Panc1 (cell line): ENCODE measurements at regions not wholly inside any gene's neighbourhood (a gene's known extent, or its start where the extent isn't known, plus 50 kb on each side); places are given as distances from the start of the nearest gene placed in this dataset.
"Not testable (repeated sequence)": the region's sequence is repeated elsewhere in the genome, so short reads cannot be mapped to it uniquely, and the experiment has no call there.

Experiments used
- ATAC-seq: fragments of 200-7000 bp; cut with Tn5 transposase; 2 replicates; pipeline ENCODE4 v1.9.1; 2020; ENCODE audit warnings: mild to moderate bottlenecking, moderate library complexity
- BruUV-seq: library from RNA; stranded (reverse); fragments of 400-500 nt; replicated peaks from 2 replicates; lab custom pipeline; 2021; lab: Mats Ljungman, UMichigan
- CTCF ChIA-PET: fragments of 300-600 bp; sonication (Branson Sonifier 250); formaldehyde crosslinking; loops from one replicate; lab custom pipeline; 2022; ENCODE audit warnings: antibody characterized with exemption; lab: Charles Lee
- POLR2A ChIA-PET: fragments of 300-600 bp; sonication (Branson Sonifier 250); formaldehyde crosslinking; loops from one replicate; lab custom pipeline; 2022; ENCODE audit warnings: antibody characterized with exemption; lab: Charles Lee
- DNase-seq: peaks from one replicate; pipeline ENCODE4 v3.0.0-alpha.2; 2010; ENCODE audit warnings: low read depth, low spot score
- H3K27ac ChIP-seq: 2 replicates; pipeline ENCODE4 v1.5.1; 2011; ENCODE audit warnings: mild to moderate bottlenecking, low read length, inconsistent platforms
- H3K27me3 ChIP-seq: fragments of 200-500 bp; sonication (Bioruptor generic); 2 replicates; pipeline ENCODE4 v1.6.0; 2014; ENCODE audit warnings: low read length, inconsistent platforms; ENCODE audit not compliant: control insufficient read depth, insufficient read depth
- H3K36me3 ChIP-seq: fragments of 200-500 bp; sonication (Bioruptor generic); 2 replicates; pipeline ENCODE4 v1.5.1; 2014; ENCODE audit warnings: inconsistent platforms, mild to moderate bottlenecking, low read length, moderate library complexity; ENCODE audit not compliant: control insufficient read depth, insufficient read depth
- H3K4me1 ChIP-seq: 2 replicates; pipeline ENCODE4 v1.5.1; 2011; ENCODE audit warnings: inconsistent platforms, mild to moderate bottlenecking, low read length, moderate library complexity; ENCODE audit not compliant: control insufficient read depth, insufficient read depth
- H3K4me3 ChIP-seq, 2 experiments: 2 replicates each; pipeline ENCODE4 v1.5.1; 2011 to 2012; ENCODE audit warnings: low read depth in 2 of 2, low read length in 2 of 2, mild to moderate bottlenecking in 2 of 2, inconsistent platforms in 1 of 2, moderate library complexity in 1 of 2
- H3K9me3 ChIP-seq: fragments of 200-500 bp; sonication (Bioruptor generic); 2 replicates; pipeline ENCODE4 v1.5.1; 2014; ENCODE audit warnings: low read depth, mild to moderate bottlenecking, inconsistent platforms, low read length, moderate library complexity; ENCODE audit not compliant: control insufficient read depth, insufficient read depth
- in situ Hi-C: cut with HindIII; loops from 2 replicates; pipeline ENCODE4 v1.10.0; 2016; ENCODE audit warnings: low sequenced_read_pairs, low pct_unique_long_range_greater_than_20kb
- intact Hi-C: fragments of 100-400 bp; cut with micrococcal nuclease; formaldehyde crosslinking; loops from one replicate; pipeline ENCODE4 v1.10.0; 2022; ENCODE audit not compliant: unreplicated experiment

DNA sequence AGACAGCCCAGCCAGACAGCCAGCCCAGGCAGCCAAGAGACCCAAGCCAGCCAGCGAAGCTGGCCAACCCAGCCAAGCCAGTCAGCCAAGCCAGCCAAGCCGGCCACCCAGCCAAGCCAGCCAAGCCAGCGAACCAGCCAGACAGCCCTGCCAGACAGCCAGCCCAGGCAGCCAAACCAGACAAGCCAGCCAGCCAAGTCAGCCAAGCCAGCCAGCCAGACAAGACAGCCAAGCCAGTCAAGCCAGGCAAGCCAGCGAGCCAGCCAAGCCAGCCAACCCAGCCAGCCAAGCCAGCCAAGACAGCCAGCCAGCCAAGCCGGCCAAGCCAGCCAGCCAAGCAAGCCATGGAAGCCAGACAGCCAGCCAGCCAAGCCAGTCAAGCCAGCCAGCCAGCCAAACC lies 327.9 kb upstream of the PLGLB2 start:
- H3K27me3 ChIP-seq, H3K4me3 ChIP-seq, BruUV-seq, DNase-seq, POLR2A ChIA-PET, H3K27ac ChIP-seq, H3K4me1 ChIP-seq, H3K9me3 ChIP-seq, intact Hi-C loops, CTCF ChIA-PET, in situ Hi-C loops, ATAC-seq, H3K36me3 ChIP-seq: not testable (repeated sequence)

DNA sequence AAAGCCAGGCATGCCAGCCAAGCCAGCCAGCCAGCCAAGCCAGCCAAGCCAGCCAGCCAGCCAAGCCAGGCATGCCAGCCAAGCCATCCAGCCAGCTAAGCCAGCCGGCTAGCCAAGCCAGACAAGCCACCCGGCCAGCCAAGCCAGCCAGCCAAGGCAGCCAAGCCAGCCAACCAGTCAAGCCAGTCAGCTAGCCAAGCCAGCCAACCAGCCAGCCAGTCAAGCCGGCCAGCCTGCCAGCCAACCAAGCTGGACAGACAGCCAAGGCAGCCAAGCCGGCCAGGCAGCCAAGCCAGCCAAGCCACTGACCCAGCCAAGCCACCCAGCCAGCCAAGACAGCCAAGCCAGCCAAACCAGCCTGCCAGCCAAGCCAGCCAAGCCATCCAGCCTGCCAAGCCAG lies 326.9 kb upstream of the PLGLB2 start:
- in situ Hi-C loops, H3K9me3 ChIP-seq, ATAC-seq, H3K4me3 ChIP-seq, H3K27me3 ChIP-seq, H3K4me1 ChIP-seq, BruUV-seq, DNase-seq, POLR2A ChIA-PET, H3K36me3 ChIP-seq, intact Hi-C loops, CTCF ChIA-PET, H3K27ac ChIP-seq: not testable (repeated sequence)

DNA sequence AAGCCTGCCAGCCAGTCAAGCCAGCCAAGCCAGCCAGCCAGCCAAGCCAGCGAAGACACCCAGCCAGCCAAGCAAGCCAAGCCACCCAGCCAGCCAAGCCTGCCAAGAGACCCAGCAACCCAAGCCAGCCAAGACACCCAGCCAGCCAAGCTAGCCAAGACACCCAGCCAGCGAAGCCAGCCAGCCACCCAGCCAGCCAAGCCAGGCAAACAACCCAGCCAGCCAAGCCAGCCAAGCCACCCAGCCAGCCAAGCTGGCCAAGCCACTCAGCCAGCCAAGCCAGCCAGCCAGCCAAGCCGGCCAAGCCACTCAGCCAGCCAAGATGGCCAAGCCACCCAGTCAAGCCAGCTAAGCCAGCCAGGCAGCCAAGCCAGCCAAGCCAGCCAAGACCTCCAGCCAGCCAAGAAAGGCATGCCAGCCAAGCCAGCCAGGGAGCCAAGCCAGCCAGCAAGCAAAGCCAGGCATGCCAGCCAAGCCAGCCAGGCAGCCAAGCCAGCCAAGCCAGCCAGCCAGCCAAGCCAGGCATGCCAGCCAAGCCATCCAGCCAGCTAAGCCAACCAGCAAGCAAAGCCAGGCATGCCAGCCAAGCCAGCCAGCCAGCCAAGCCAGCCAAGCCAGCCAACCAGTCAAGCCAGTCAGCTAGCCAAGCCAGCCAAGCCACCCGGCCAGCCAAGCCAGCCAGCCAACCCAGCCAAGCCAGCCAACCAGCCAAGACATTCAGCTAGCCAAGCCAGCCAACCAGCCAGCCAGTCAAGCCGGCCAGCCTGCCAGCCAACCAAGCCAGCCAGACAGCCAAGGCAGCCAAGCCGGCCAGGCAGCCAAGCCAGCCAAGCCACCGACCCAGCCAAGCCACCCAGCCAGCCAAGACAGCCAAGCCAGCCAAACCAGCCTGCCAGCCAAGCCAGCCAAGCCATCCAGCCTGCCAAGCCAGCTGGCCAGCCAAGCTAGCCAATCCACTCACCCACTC lies 323.8 kb upstream of the PLGLB2 start:
- ATAC-seq, DNase-seq, POLR2A ChIA-PET, H3K4me3 ChIP-seq, H3K27me3 ChIP-seq, in situ Hi-C loops, BruUV-seq, CTCF ChIA-PET, H3K27ac ChIP-seq, H3K4me1 ChIP-seq, H3K9me3 ChIP-seq, intact Hi-C loops, H3K36me3 ChIP-seq: not testable (repeated sequence)

DNA sequence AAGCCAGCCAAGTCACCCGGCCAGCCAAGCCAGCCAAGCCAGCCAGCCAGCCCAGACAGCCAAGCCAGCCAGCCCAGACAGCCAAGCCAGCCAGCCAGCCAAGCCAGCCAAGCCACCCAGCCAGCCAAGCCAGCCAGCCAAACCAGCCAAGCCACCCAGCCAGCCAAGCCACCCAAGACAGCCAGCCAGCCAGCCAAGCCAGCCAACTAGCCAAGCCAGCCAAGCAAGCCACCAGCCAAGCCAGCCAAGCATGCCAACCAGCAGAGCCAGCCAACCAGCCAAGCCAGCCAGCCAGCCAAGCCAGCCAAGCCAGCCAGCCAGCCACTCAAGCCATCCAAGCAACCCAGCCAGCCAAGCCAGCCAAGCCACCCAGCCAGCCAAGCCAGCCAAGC lies 323.1 kb upstream of the PLGLB2 start:
- DNase-seq, H3K27me3 ChIP-seq, H3K27ac ChIP-seq, POLR2A ChIA-PET, ATAC-seq, intact Hi-C loops, H3K36me3 ChIP-seq, H3K4me1 ChIP-seq, H3K9me3 ChIP-seq, BruUV-seq, H3K4me3 ChIP-seq, CTCF ChIA-PET, in situ Hi-C loops: not testable (repeated sequence)

DNA sequence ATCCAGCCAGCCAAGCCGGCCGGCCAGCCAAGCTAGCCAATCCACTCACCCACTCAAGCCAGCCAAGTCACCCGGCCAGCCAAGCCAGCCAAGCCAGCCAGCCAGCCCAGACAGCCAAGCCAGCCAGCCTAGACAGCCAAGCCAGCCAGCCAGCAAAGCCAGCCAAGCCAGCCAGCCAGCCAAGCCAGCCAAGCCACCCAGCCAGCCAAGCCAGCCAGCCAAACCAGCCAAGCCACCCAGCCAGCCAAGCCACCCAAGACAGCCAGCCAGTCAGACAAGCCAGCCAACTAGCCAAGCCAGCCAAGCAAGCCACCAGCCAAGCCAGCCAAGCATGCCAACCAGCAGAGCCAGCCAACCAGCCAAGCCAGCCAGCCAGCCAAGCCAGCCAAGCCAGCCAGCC lies 322.7 kb upstream of the PLGLB2 start:
- CTCF ChIA-PET, intact Hi-C loops, H3K27me3 ChIP-seq, H3K27ac ChIP-seq, BruUV-seq, H3K4me1 ChIP-seq, H3K4me3 ChIP-seq, H3K9me3 ChIP-seq, POLR2A ChIA-PET, ATAC-seq, H3K36me3 ChIP-seq, DNase-seq, in situ Hi-C loops: not testable (repeated sequence)

DNA sequence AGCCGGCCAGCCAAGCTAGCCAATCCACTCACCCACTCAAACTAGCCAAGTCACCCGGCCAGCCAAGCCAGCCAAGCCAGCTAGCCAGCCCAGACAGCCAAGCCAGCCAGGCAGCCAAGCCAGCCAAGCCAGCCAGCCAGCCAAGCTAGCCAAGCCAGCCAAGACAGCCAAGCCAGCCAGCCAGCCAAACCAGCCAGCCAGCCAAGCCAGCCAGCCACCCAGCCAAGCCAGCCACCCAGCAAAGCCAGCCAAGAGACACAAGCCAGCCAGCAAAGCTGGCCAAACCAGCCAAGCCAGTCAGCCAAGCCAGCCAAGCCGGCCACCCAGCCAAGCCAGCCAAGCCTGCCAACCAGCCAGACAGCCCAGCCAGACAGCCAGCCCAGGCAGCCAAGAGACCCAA lies 322.2 kb upstream of the PLGLB2 start:
- H3K4me3 ChIP-seq, intact Hi-C loops: not testable (repeated sequence)

DNA sequence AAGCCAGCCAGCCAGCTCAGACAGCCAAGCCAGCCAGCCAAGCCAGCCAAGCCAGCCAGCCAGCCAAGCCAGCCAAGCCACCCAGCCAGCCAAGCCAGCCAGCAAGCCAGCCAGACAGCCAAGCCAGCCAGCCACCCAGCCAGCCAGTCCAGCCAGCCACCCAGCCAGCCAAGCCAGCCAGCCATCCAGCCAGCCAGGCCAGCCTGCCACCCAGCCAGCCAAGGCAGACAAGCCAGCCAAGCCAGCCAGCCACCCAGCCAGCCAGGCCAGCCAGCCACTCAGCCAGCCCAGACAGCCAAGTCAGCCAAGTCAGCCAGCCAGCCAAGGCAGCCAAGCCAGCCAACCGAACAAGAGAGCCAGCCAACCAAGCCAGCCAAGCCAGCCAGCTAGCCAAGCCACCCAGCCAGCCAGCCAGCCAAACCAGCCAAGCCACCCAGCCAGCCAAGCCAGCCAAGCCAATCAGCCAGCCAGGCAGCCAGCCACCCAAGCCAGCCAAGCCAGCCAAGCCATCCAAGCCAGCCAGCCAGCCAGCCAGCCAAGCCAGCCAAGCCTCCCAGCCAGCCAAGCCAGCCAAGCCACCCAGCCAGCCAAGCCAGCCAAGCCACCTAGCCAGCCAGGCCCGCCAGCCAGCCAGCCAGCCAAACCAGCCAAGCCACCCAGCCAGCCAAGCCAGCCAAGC lies 319.3 kb upstream of the PLGLB2 start:
- H3K36me3 ChIP-seq, H3K9me3 ChIP-seq, H3K4me1 ChIP-seq, H3K27ac ChIP-seq, in situ Hi-C loops, H3K4me3 ChIP-seq, ATAC-seq, POLR2A ChIA-PET, CTCF ChIA-PET, intact Hi-C loops, H3K27me3 ChIP-seq, BruUV-seq, DNase-seq: not testable (repeated sequence)

More for the DNA sequence above, 322.2 kb upstream of the PLGLB2 start:
- H3K9me3 ChIP-seq, BruUV-seq, POLR2A ChIA-PET, CTCF ChIA-PET, H3K27ac ChIP-seq, DNase-seq, H3K36me3 ChIP-seq, H3K27me3 ChIP-seq, ATAC-seq, H3K4me1 ChIP-seq, in situ Hi-C loops: not testable (repeated sequence)
